ENCODE measurements at regions not wholly inside any gene's neighbourhood (a gene's known extent, or its start where the extent isn't known, plus 50 kb on each side); places are given as distances from the start of the nearest gene placed in this dataset.
"Not testable (repeated sequence)": the region's sequence is repeated elsewhere in the genome, so short reads cannot be mapped to it uniquely, and the experiment has no call there.

DNA sequence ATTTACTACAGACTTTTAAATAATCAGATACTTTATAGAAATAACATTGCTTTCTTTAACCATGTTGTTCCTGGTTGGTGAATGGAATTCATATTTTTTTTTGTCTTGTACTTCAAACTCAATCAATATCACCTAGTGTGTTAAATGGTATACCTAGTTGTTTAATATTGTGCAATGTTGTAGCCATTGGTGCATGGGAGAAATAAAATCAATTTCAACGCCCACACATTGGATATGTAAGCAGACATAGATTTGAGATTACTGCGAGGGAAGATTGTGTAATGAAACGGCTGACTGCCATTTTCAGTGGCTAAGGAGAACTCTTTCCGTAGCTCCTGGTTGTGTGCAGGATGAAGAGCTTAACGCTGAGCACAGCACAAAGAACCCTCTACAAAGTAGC, 626.1 kb downstream of the TMEM182 start:
- no peaks in the 10 kb centered on the region for H3K36me3 Mint-ChIP-seq
- H3K4me3 Mint-ChIP-seq, result no peak overlapping the region
- DNase-seq, result no peak
- H3K9me3 Mint-ChIP-seq, result peaks cover 4% of the 10 kb centered on the region
- no peaks in the 10 kb centered on the region for H3K4me1 Mint-ChIP-seq
- H3K27ac Mint-ChIP-seq, result no peak overlapping the region
- H3K27me3 Mint-ChIP-seq, result no peaks in the 10 kb centered on the region
- ATAC-seq (ENCODE audit: low read depth), result no peak
- POLR2A ChIA-PET, result no interaction called here

DNA sequence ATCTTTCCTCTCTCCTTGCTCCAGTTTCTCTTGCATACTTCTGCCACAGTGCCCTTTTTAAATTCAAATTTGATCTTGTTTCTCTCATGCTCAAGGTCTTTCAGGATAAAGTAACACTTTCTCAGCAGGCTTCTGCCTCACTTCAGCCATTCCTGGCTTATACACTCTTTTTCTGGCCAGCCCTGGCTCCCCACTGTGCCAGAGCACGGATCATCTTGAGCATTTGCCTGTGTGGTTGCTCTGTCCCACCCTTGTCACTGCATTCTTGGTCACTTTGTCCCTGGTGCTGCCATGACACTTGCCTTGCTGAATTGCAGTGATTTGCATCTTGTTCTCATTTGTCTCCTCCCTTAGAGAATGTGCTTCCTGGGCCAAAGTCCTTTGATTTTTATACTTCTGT, 634.3 kb downstream of the TMEM182 start:
- no peak for DNase-seq
- Mint-ChIP-seq H3K27me3 (no peaks in the 10 kb centered on the region), H3K4me3 (no peak overlapping the region), H3K9me3 (peaks cover 3% of the 10 kb centered on the region), H3K27ac (no peak overlapping the region), H3K4me1 (no peaks in the 10 kb centered on the region), H3K36me3 (no peaks in the 10 kb centered on the region)
- ATAC-seq (ENCODE audit: low read depth), result no peak
- POLR2A ChIA-PET, result no interaction called here

DNA sequence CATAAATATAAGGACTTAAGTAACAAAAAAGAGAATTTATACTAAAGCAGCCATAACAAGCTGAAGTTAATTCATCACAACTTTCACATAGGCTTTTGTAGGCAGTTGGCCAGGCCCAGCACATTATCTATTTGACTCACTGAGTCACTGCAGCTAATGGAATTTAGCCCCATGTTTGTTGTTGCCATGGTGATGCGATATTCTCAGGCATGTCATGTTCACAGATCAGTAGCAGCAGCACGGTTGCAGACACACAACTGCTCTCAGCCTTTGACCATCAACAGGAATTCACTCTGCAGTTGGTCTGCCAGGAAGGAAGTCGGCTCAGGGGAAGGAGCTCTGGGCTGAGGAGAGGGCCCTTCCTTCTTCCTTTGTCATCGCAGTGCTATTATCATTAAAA, 639.8 kb downstream of the TMEM182 start:
- DNase-seq (no peak), ATAC-seq (ENCODE audit: low read depth) (no peak)
- H3K27me3 Mint-ChIP-seq, result no peaks in the 10 kb centered on the region
- no peak overlapping the region for H3K27ac Mint-ChIP-seq
- no peak overlapping the region for H3K4me3 Mint-ChIP-seq
- no peaks in the 10 kb centered on the region for H3K36me3 Mint-ChIP-seq
- H3K4me1 Mint-ChIP-seq, result no peaks in the 10 kb centered on the region
- POLR2A ChIA-PET, result no interaction called here
- no peaks in the 10 kb centered on the region for H3K9me3 Mint-ChIP-seq

DNA sequence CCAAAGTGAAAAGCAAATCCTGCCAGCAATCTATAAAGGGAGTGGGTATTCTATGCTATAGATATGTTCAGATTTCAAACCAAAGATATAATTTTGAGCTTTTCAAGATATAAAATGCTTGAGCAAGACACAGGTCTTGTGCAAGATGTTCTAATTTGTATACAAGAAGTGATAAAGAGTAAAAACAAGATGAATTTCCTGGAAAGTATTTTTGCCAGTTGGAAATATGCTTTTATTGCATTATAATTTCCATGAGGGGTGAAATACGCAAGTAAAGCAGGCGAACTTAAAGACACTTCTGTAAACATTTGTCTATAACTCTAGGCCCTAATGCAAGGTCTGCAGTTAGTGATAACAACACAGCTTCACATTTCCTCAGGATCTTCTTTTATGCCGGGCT, 640.5 kb downstream of the TMEM182 start:
- Mint-ChIP-seq H3K4me1 (no peaks in the 10 kb centered on the region), H3K36me3 (no peaks in the 10 kb centered on the region), H3K27me3 (no peaks in the 10 kb centered on the region), H3K27ac (no peak overlapping the region), H3K4me3 (no peak overlapping the region), H3K9me3 (no peaks in the 10 kb centered on the region)
- no peak for ATAC-seq (ENCODE audit: low read depth)
- POLR2A ChIA-PET, result no interaction called here
- DNase-seq, result no peak

DNA sequence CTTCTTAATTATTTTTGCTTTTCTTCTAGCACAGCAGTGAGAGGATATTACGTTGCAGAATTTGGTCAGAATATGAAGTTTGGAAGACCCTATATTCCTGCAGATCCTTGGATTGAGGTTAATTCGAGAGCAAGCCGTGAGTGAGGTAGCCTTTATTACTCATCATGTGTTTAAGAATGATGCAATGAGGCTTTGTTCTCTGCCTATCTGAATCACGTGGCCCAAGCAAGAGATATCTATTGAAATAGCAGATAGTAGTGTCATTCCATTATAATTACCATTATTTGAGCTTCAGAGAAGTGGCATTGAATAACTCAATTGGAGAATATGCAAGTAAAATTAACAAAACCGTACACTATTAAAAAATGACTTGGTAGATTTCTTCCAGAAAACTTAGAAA, 641.1 kb downstream of the TMEM182 start:
- Mint-ChIP-seq H3K27ac (no peak overlapping the region), H3K4me1 (no peaks in the 10 kb centered on the region), H3K4me3 (no peak overlapping the region), H3K9me3 (no peaks in the 10 kb centered on the region), H3K36me3 (no peaks in the 10 kb centered on the region), H3K27me3 (no peaks in the 10 kb centered on the region)
- POLR2A ChIA-PET, result no interaction called here
- DNase-seq (no peak), ATAC-seq (ENCODE audit: low read depth) (no peak)

DNA sequence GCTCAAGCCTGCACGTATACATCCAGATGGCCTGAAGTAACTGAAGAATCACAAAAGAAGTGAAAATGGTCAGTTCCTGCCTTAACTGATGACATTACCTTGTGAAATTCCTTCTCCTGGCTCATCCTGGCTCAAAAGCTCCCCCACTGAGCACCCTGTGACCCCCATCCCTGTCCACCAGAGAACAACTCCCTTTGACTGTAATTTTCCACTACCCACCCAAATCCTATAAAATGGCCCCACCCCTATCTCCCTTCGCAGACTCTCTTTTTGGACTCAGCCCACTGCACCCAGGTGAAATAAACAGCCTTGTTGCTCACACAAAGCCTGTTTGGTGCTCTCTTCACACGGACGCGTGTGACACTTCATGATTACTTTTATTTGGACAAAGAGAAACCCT, 641.6 kb downstream of the TMEM182 start:
- DNase-seq; H3K36me3 Mint-ChIP-seq; H3K4me3 Mint-ChIP-seq; ATAC-seq (ENCODE audit: low read depth); H3K27ac Mint-ChIP-seq; H3K9me3 Mint-ChIP-seq; POLR2A ChIA-PET; H3K27me3 Mint-ChIP-seq; H3K4me1 Mint-ChIP-seq: not testable (repeated sequence)

DNA sequence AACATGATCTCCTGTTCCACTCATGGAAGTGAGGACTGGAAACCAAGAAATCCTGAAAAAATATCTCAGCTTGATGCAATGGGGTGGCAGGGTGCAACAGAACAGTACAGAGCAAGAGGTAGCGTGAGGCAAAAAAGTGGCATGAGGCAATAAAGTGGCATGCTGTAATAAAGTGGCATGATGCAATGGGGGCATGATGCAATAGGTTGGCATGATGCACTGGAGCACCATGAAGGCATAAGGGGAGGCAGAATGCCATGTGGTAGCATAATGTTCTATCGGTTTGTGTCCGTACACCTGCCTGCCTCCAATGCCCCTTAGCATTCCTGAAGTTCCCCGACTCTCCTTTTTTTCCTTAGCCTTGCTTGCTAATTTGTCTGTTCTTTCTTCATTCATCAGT, 648.4 kb downstream of the TMEM182 start:
- Mint-ChIP-seq H3K9me3 (no peaks in the 10 kb centered on the region), H3K4me1 (no peaks in the 10 kb centered on the region), H3K27ac (no peak overlapping the region), H3K36me3 (no peaks in the 10 kb centered on the region), H3K4me3 (no peak overlapping the region), H3K27me3 (no peaks in the 10 kb centered on the region)
- POLR2A ChIA-PET, result no interaction called here
- DNase-seq (no peak), ATAC-seq (ENCODE audit: low read depth) (no peak)

DNA sequence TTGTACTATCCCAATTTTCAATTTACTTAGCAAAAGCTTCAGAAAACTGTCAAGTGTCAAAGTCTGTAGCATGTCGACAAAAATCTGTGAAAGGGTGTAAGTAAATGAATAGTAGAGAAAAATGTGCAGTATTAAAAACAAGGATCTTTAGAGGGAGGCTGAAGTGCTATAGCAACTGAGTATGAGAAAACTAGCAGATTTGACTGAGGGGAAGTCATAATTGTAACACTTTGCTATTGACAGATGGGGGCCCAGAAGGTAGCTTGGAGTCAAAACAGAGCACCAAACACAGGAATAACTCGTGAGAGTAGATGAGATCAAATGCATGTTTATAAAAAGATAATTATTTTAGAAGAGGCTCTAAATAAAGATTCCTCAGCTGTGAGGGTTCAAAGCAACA, 657.7 kb downstream of the TMEM182 start:
- POLR2A ChIA-PET, result no interaction called here
- H3K4me1 Mint-ChIP-seq, result no peaks in the 10 kb centered on the region
- H3K36me3 Mint-ChIP-seq, result no peaks in the 10 kb centered on the region
- H3K9me3 Mint-ChIP-seq, result peaks cover 4% of the 10 kb centered on the region
- H3K27me3 Mint-ChIP-seq, result no peaks in the 10 kb centered on the region
- DNase-seq (no peak), ATAC-seq (ENCODE audit: low read depth) (no peak)
- no peak overlapping the region for H3K4me3 Mint-ChIP-seq
- H3K27ac Mint-ChIP-seq, result no peak overlapping the region

DNA sequence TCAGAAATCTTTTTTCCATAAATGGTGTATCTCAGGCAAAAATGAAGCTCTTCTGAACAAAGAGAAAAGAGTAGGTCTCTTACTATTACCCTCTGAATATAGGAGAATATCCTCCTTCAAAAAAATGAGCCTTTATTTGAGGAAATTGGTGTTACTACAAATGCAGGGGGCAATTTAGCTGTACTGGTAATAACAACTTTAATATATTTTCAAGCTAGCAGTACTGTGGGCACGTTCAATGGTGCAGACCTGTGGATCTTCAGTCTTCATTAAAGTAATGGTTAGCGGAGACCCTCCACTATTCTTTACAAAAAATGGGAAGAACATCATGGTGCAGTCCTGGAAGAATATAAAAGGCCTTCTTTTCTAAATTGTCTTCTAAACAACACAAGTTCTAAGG, 661.3 kb downstream of the TMEM182 start:
- no peaks in the 10 kb centered on the region for H3K36me3 Mint-ChIP-seq
- H3K4me3 Mint-ChIP-seq, result no peak overlapping the region
- ATAC-seq (ENCODE audit: low read depth), result no peak
- no peaks in the 10 kb centered on the region for H3K27me3 Mint-ChIP-seq
- POLR2A ChIA-PET, result no interaction called here
- no peak for DNase-seq
- H3K4me1 Mint-ChIP-seq, result no peaks in the 10 kb centered on the region
- H3K27ac Mint-ChIP-seq, result no peak overlapping the region
- H3K9me3 Mint-ChIP-seq, result peaks cover 1% of the 10 kb centered on the region

DNA sequence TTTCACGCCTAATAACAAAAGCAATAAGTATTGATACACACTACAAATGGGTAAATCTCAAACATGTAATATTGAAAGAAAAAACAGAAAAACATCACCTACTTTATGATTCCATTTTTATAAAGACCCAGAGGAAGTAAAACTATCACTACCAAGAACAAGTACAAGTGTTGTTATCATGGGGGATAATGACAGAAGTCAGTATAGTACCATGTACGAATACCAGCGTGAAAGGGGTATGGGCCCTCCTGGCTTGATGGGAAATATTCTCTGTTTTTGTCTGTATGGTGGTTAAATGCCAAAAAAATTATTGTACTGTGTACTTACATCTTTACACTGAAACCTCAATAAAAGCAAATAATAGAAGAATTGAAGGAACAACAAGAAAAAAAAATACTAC, 665.7 kb downstream of the TMEM182 start:
- Mint-ChIP-seq H3K27me3 (no peaks in the 10 kb centered on the region), H3K36me3 (no peaks in the 10 kb centered on the region), H3K4me3 (no peak overlapping the region), H3K4me1 (no peaks in the 10 kb centered on the region), H3K9me3 (peaks cover 1% of the 10 kb centered on the region), H3K27ac (no peak overlapping the region)
- DNase-seq, result no peak
- POLR2A ChIA-PET, result no interaction called here
- no peak for ATAC-seq (ENCODE audit: low read depth)

DNA sequence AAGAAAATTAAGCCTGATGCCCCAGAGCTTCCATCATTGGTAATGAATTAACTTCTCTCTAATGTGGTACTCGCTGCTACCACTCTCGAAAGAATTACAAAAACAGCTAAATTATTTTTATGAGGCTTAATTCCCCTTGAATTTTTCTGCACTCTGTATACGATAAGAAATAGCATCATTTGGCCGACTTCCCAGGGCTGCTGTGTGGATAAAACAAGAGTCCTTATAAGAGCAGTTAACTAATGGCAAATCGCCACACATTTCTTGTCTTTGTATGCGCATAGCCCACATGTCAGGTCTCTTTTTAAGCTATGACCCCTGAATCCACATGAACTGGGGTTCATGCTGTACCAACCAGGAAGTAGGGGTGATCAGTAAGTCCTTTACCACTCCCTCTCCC, 668.4 kb downstream of the TMEM182 start:
- ATAC-seq (ENCODE audit: low read depth), result no peak
- H3K9me3 Mint-ChIP-seq, result peaks cover 5% of the 10 kb centered on the region
- H3K27me3 Mint-ChIP-seq, result no peaks in the 10 kb centered on the region
- H3K4me3 Mint-ChIP-seq, result no peak overlapping the region
- no peaks in the 10 kb centered on the region for H3K4me1 Mint-ChIP-seq
- H3K27ac Mint-ChIP-seq, result no peak overlapping the region
- no peak for DNase-seq
- no peaks in the 10 kb centered on the region for H3K36me3 Mint-ChIP-seq
- POLR2A ChIA-PET, result no interaction called here

DNA sequence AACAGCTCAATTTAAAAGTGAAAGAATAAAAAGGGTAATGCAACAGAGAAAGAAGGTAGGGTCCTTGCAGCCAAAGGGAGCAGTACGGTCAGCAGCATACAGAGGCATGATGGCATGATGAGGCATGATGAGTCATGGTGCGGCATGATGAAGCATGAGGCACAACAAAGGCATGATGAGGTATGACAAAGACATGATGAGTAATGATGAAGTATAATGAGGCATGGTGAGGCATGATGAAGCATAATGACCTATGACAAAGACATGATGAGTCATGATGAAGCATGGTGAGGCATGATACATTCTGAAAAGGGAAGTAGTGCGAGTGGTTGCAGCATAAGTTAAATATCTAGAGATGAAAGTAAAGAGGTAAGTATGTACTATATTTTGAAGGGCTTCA, 673.2 kb downstream of the TMEM182 start:
- H3K4me1 Mint-ChIP-seq, result no peaks in the 10 kb centered on the region
- ATAC-seq (ENCODE audit: low read depth) (no peak), DNase-seq (no peak)
- H3K36me3 Mint-ChIP-seq, result no peaks in the 10 kb centered on the region
- H3K4me3 Mint-ChIP-seq, result no peak overlapping the region
- no peaks in the 10 kb centered on the region for H3K27me3 Mint-ChIP-seq
- no peak overlapping the region for H3K27ac Mint-ChIP-seq
- H3K9me3 Mint-ChIP-seq, result peaks cover 8% of the 10 kb centered on the region
- POLR2A ChIA-PET, result no interaction called here

DNA sequence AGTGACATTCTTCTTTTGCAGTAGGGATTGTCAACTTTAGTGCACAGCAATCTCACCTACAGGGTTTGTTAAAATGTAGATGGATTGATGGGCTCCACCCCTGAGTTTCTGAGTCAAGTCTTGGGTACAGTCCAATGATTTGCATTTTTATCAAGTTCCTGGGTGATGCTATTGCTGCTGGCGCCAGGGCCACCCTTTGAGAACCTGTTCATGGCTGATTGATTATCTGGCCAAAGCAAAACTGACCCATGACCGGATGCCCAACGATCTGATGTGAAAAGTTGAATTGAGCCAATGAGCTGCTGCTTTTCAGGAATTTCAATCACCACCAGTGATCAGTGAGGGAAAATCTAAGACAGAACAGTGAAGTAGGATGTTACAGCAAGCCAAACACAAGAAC, 675.3 kb downstream of the TMEM182 start:
- Mint-ChIP-seq H3K36me3 (no peaks in the 10 kb centered on the region), H3K9me3 (peaks cover 8% of the 10 kb centered on the region), H3K4me1 (no peaks in the 10 kb centered on the region), H3K27ac (no peak overlapping the region), H3K27me3 (no peaks in the 10 kb centered on the region), H3K4me3 (no peak overlapping the region)
- no peak for DNase-seq
- POLR2A ChIA-PET, result no interaction called here
- ATAC-seq (ENCODE audit: low read depth), result no peak

DNA sequence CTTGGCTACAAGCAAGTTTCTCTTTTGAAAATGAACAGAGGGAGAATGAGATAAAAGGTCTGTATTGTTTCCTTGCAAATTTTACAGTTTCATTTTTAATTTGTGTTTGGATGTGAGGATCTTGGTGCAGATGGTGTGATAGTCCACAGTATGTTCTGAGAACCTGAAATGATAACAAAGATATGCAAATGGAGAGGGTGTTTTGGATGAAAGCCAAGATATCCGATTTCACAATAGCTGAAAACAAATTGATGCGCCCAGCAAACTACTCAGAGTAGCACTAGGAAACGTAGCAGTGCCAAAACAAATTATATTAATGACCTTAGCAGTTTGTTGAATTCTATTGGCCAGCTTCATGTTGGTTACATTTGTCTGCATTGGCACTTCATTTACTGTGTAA, 683.5 kb downstream of the TMEM182 start:
- Mint-ChIP-seq H3K9me3 (no peaks in the 10 kb centered on the region), H3K4me3 (no peak overlapping the region), H3K4me1 (no peaks in the 10 kb centered on the region), H3K27me3 (no peaks in the 10 kb centered on the region), H3K36me3 (no peaks in the 10 kb centered on the region), H3K27ac (no peak overlapping the region)
- POLR2A ChIA-PET, result no interaction called here
- no peak for ATAC-seq (ENCODE audit: low read depth)
- no peak for DNase-seq

DNA sequence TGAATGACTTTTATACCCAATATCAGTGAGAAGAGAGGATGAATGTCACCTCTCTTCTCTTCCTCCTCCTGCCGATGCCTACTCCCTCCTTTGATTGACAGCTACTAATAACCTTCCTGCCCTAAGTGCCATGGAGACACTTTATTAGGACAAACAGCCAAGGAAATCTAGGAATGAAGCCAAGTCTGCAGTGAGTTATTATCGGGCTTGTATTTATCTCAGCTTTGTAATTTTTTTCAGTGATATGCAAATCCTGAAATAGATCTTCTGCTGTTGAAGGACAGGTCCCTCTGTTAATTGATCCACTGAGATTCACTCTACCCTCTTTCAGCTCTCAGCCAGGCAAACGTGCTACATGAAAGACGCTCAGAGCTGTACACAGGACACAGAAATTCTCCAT, 686.7 kb downstream of the TMEM182 start:
- Mint-ChIP-seq H3K27ac (no peak overlapping the region), H3K4me3 (no peak overlapping the region), H3K27me3 (no peaks in the 10 kb centered on the region), H3K36me3 (no peaks in the 10 kb centered on the region), H3K4me1 (no peaks in the 10 kb centered on the region), H3K9me3 (no peaks in the 10 kb centered on the region)
- no peak for DNase-seq
- POLR2A ChIA-PET, result no interaction called here
- ATAC-seq (ENCODE audit: low read depth), result no peak

All from activated naive CD8-positive, alpha-beta T cell treated with anti-CD3 and anti-CD28 coated beads, Interleukin-2, amount 10 ng/mL, durations not matched to agents 7 days and 5 days (primary cell).